ENCODE measurements at regions not wholly inside any gene's neighbourhood (a gene's known extent, or its start where the extent isn't known, plus 50 kb on each side); places are given as distances from the start of the nearest gene placed in this dataset.
A peak's percentile ranks its signal among the peaks of the same experiment; 100 is the strongest.

GRCh38 chr2:47226132-47226922 lies 50.0 kb upstream of the CALM2 start:
- Histone ChIP-seq H3K23ac (ENCODE audit: insufficient read length, low read depth, low read length) (no peak overlapping the region), H3K4ac (ENCODE audit: low read depth, low read length) (no peak overlapping the region), H4K5ac (ENCODE audit: insufficient read length, low read depth, low read length) (no peak overlapping the region), H2BK12ac (ENCODE audit: insufficient read length, low read depth, low read length) (no peak overlapping the region), H2BK20ac (ENCODE audit: low read depth, low read length, poor library complexity, severe bottlenecking) (no peak overlapping the region), H3K27ac (ENCODE audit: insufficient read length, low read depth, low read length) (no peak overlapping the region), H3K14ac (ENCODE audit: insufficient read depth, low read length) (no peak overlapping the region), H3K27me3 (ENCODE audit: insufficient read depth, low read length) (no peaks in the 10 kb centered on the region), H4K91ac (ENCODE audit: insufficient read length, low read depth, low read length) (no peak overlapping the region), H3T11ph (ENCODE audit: low read length) (no peak overlapping the region), H3K9me3 (ENCODE audit: control insufficient read depth, low read depth, low read length) (no peaks in the 10 kb centered on the region), H3K56ac (ENCODE audit: insufficient read length, low read depth, low read length) (no peak overlapping the region), H2AK5ac (ENCODE audit: insufficient read length, low read length) (no peak overlapping the region), H3K18ac (ENCODE audit: insufficient read length, low read depth, low read length) (no peak overlapping the region), H4K20me1 (ENCODE audit: control insufficient read depth, insufficient read depth, insufficient read length) (no peaks in the 10 kb centered on the region), H3K4me2 (ENCODE audit: insufficient read depth, insufficient read length, low read length) (no peak overlapping the region), H3K23me2 (ENCODE audit: insufficient read length, low read depth, low read length, poor library complexity, severe bottlenecking) (no peaks in the 10 kb centered on the region), H2BK120ac (ENCODE audit: low read depth, low read length, poor library complexity, severe bottlenecking) (no peak overlapping the region), H2AFZ (ENCODE audit: low read length) (no peak overlapping the region), H3K79me2 (ENCODE audit: insufficient read depth, low read length) (no peaks in the 10 kb centered on the region), H2BK15ac (ENCODE audit: low read depth, low read length) (no peak overlapping the region), H2BK5ac (ENCODE audit: insufficient read length, low read length) (no peak overlapping the region), H3K4me1 (ENCODE audit: insufficient read depth, low read length) (no peaks in the 10 kb centered on the region), H4K8ac (replicated peaks; ENCODE audit: insufficient read length, low read depth, low read length) (no peak overlapping the region), H3K79me1 (ENCODE audit: insufficient read depth, low read depth, low read length, poor library complexity, severe bottlenecking) (no peaks in the 10 kb centered on the region), H3K9ac (ENCODE audit: extremely low read depth, insufficient read length, low read length) (no peak overlapping the region)
- DNase-seq = no peak
- no peak overlapping the region for H3K4me3 Mint-ChIP-seq
- WGBS (ENCODE audit: extremely low coverage, insufficient read length, low lambda C conversion rate) = no CpG with 5 or more reads among the region's 4 CpGs
- peak overlapping the region in 1 of 3 experiments; percentile 39; a peak in 2 of 7 replicates for H3K27ac Mint-ChIP-seq
- H3K36me3 Mint-ChIP-seq (ENCODE audit: insufficient read depth in 1 of 3, low read depth in 3 of 3) = no peaks in the 10 kb centered on the region
- TF ChIP-seq CTCF (conservative IDR thresholded peaks at IDR 0.05) = no peak
- no peaks in the 10 kb centered on the region; the same call in 1 of the 2 replicates for H3K27me3 Mint-ChIP-seq (ENCODE audit: low read depth)
- peaks cover 17 to 18% of the 10 kb centered on the region in 2 experiments for H3K4me1 Mint-ChIP-seq
- no peaks in the 10 kb centered on the region for H3K9me3 Mint-ChIP-seq
